Effector memory CD8-positive, alpha-beta T cell (primary cell): ENCODE measurements at regions not wholly inside any gene's neighbourhood (a gene's known extent, or its start where the extent isn't known, plus 50 kb on each side); places are given as distances from the start of the nearest gene placed in this dataset.
"Not testable (repeated sequence)": the region's sequence is repeated elsewhere in the genome, so short reads cannot be mapped to it uniquely, and the experiment has no call there.

Source experiments
- ATAC-seq: fragments of 150-1000 bp; cut with Tn5 transposase; replicated peaks from 2 replicates; pipeline ENCODE4 v1.10.0; 2021; ENCODE audit warnings: mild to moderate bottlenecking, moderate library complexity
- DNase-seq, 3 experiments: peaks; one replicate each; pipeline ENCODE4 v3.0.0; 2021
- H3K27ac Mint-ChIP-seq, 2 donors: one replicate each; pipeline ENCODE4 v1.8.0; 2022; ENCODE audit warnings: mild to moderate bottlenecking in 2 of 2, mixed read lengths in 2 of 2, moderate library complexity in 2 of 2
- H3K27me3 Mint-ChIP-seq, 2 donors: one replicate each; pipeline ENCODE4 v1.8.0; 2022; ENCODE audit warnings: mixed read lengths in 2 of 2
- H3K36me3 Mint-ChIP-seq: one replicate; pipeline ENCODE4 v1.8.0; 2022; ENCODE audit warnings: mild to moderate bottlenecking, moderate library complexity, mixed read lengths; ENCODE audit not compliant: insufficient read depth
- H3K4me1 Mint-ChIP-seq, 2 donors: one replicate each; pipeline ENCODE4 v1.8.0; 2022; ENCODE audit warnings: low read depth in 2 of 2, mixed read lengths in 2 of 2
- H3K4me3 Mint-ChIP-seq, 2 donors: one replicate each; pipeline ENCODE4 v1.8.0; 2022; ENCODE audit warnings: mild to moderate bottlenecking in 2 of 2, mixed read lengths in 2 of 2, moderate library complexity in 2 of 2
- H3K9me3 Mint-ChIP-seq, 2 donors: one replicate each; pipeline ENCODE4 v1.8.0; 2022; ENCODE audit warnings: mixed read lengths in 2 of 2

DNA sequence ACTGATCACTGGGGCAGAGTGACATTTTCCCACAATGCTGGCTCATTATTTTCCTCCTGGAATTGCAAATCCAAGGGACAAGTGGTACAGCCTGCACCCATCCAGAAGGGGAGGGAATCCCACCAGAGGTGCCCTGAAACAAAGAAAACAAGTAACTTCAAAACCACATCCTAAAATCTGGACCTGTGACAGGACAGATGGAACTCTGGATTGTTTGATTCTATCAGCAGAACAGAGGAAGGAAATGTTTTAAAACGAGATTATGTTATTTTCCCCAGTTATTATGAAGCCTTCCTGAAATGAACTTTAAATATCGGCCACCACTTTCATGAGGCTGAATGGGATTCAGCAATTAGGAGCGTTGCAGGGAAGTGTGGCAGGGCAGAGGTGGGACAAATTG, 62.2 kb upstream of the ECHDC3 start:
- Mint-ChIP-seq H3K27ac (no peak overlapping the region), H3K27me3 (peaks cover 28 to 41% of the 10 kb centered on the region in 2 donors), H3K9me3 (no peaks in the 10 kb centered on the region), H3K4me3 (no peak overlapping the region), H3K36me3 (peaks cover 3% of the 10 kb centered on the region), H3K4me1 (peaks cover 10 to 13% of the 10 kb centered on the region in 2 donors)
- ATAC-seq (no peak), DNase-seq (no peak)

GRCh38 chr10:11678074-11678793, 63.9 kb upstream of the ECHDC3 start:
- no peak overlapping the region for H3K4me3 Mint-ChIP-seq
- H3K27me3 Mint-ChIP-seq, result peaks cover 37 to 42% of the 10 kb centered on the region in 2 donors
- H3K9me3 Mint-ChIP-seq, result no peaks in the 10 kb centered on the region
- peak; percentile 26 for ATAC-seq
- DNase-seq, result no peak
- H3K27ac Mint-ChIP-seq, result no peak overlapping the region
- no peaks in the 10 kb centered on the region for H3K36me3 Mint-ChIP-seq
- H3K4me1 Mint-ChIP-seq, result no peaks in the 10 kb centered on the region

- Mint-ChIP-seq H3K27me3 (peaks cover 40 to 47% of the 10 kb centered on the region in 2 donors), H3K4me3 (no peak overlapping the region), H3K36me3 (no peaks in the 10 kb centered on the region), H3K4me1 (no peaks in the 10 kb centered on the region), H3K27ac (no peak overlapping the region), H3K9me3 (no peaks in the 10 kb centered on the region)
- DNase-seq, result no peak
- ATAC-seq, result no peak
Observed at GRCh38 chr10:11677480-11677879, 64.7 kb upstream of the ECHDC3 start.

DNA sequence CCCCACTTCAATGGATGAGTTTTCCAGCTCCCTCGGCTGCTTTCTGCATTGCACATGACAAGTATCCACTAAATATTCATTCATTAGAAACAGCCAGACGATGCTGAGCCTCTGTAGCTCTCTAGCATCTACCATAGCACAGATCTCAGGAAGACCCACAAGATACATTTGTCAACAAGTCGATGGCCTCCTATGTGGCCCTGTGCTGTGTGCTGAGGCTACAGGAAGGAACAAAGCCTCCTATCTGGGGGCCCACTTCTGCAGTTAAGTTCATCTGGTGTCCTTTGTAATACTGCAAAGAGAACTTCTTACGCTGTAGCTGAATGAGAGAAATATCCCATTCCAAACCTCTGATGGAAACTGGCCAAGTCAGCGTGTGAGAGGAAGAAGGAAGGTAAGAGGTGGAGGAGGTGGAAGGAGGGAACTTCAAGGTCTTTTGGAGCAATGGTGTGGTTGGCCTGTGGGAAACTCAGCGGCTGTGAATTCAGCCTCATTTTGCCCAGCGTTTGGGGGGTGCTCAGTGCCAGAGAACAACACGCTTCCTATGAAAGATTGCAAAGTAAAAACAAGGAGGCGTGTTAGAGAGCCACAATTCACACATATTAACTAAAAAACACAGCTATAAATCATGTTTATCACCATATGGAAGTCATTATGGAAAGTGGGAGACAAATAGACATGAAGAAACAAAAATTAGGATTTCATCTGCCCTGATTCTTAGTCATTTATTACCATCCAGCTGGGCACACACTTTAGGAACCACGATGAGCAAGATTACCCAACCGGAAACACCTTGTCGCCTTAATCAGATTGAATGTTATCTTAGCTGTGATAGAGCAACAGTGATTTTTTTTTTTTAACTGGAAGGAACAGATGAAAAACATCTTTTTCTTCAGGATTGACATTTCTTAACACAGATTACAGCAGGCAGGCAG, 62.2 kb upstream of the USP6NL start:
- DNase-seq, result no peak
- Mint-ChIP-seq H3K4me3 (no peak overlapping the region), H3K9me3 (no peaks in the 10 kb centered on the region), H3K36me3 (no peaks in the 10 kb centered on the region), H3K27ac (no peak overlapping the region), H3K27me3 (peaks cover 40 to 50% of the 10 kb centered on the region in 2 donors), H3K4me1 (no peaks in the 10 kb centered on the region)
- no peak for ATAC-seq

DNA sequence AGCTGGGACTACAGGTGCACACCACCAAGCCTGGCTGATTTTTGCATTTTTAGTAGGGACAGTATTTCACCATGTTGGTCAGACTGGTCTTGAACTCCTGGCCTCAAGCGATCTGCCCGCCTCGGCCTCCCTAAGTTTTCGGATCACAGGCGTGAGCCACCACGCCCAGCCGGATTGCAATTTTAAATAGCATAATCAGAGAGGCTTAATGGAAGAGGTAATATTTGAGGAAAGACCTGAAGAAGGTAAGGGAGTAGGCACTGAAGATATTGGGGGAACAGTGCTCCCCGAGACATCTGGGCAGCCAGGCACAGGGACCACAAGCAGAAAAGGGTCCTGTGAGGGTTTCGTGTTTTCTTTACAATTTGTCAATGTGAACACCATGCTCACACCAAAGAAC, 61.4 kb upstream of the USP6NL start:
- Mint-ChIP-seq H3K4me1 (no peaks in the 10 kb centered on the region), H3K9me3 (no peaks in the 10 kb centered on the region), H3K27me3 (peaks cover 40 to 50% of the 10 kb centered on the region in 2 donors), H3K36me3 (no peaks in the 10 kb centered on the region), H3K27ac (no peak overlapping the region), H3K4me3 (no peak overlapping the region)
- ATAC-seq (no peak), DNase-seq (no peak)

DNA sequence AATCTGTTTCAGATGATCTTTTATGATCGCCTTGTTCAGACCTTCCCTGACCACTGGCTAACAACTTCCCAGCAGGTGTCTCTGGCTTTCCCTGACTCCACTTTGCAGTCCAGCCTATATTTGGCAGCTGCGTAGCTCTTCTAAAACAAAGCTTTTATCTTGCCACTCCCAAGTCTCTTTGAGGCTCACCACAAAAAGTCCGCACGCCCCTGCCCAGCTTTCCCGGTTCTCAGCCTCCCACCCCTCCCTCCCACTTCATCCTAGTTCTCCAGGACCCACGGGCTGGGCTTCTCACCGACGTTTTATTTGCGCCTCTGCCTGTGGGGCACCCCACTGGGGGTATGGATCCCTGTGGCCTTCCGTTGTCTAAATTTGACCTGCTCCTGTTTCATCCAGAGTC, 58.9 kb upstream of the USP6NL start:
- DNase-seq, result no peak
- no peaks in the 10 kb centered on the region for H3K36me3 Mint-ChIP-seq
- no peak overlapping the region for H3K27ac Mint-ChIP-seq
- no peaks in the 10 kb centered on the region for H3K9me3 Mint-ChIP-seq
- H3K4me3 Mint-ChIP-seq, result no peak overlapping the region
- peaks cover 31 to 36% of the 10 kb centered on the region in 2 donors for H3K27me3 Mint-ChIP-seq
- ATAC-seq, result no peak
- no peaks in the 10 kb centered on the region for H3K4me1 Mint-ChIP-seq

- DNase-seq (no peak), ATAC-seq (no peak)
- peaks cover 36 to 44% of the 10 kb centered on the region in 2 donors for H3K27me3 Mint-ChIP-seq
- no peaks in the 10 kb centered on the region for H3K36me3 Mint-ChIP-seq
- H3K27ac Mint-ChIP-seq, result no peak overlapping the region
- no peak overlapping the region for H3K4me3 Mint-ChIP-seq
- peaks cover 0 to 3% of the 10 kb centered on the region in 2 donors for H3K4me1 Mint-ChIP-seq
- no peaks in the 10 kb centered on the region for H3K9me3 Mint-ChIP-seq
Observed at GRCh38 chr10:11668847-11669610, 57.6 kb upstream of the USP6NL start.

- DNase-seq (no peak), ATAC-seq (no peak)
- Mint-ChIP-seq H3K36me3 (no peaks in the 10 kb centered on the region), H3K4me3 (no peak overlapping the region), H3K27me3 (peaks cover 30 to 40% of the 10 kb centered on the region in 2 donors), H3K9me3 (no peaks in the 10 kb centered on the region), H3K27ac (no peak overlapping the region), H3K4me1 (peaks cover 0 to 3% of the 10 kb centered on the region in 2 donors)
Observed at GRCh38 chr10:11667756-11668155, 56.3 kb upstream of the USP6NL start.

DNA sequence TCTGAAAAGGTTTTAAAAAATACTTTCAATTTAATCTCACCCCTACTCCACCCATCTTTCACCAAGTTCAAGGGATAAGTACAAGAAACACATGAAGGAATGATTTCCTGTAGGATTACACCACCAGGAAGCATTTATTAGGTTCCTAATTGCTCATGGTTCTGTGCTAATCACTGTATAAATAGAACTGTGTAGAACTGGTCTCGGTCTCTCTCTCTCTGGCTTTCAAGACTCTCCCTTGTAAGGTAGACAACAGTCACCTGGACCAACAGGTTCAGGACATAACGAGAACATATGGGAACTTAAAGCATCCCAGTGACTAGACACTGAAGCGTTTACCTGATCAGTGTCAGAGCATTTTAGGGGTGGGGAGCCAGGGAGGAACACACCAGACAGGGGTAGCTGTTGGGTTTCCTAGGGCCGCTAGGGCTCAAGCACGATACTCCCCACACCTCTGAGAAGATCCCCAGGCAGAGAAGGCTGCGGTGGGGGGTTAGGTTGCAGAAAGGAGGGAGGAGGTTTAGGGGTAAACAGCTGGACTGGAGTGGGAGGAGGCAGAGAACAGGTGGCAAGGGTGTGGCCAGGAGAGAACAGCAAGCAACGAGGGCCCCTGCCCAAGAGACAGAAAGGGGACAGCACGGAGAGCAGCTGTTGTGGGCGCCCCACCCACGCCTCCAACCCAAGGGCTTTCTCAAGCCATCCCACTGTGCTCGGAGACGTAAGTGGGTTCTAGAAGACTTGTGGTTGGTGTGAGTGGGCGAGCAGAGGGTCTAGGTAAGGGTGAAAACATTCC, 52.5 kb upstream of the USP6NL start:
- ATAC-seq (no peak), DNase-seq (no peak)
- Mint-ChIP-seq H3K36me3 (no peaks in the 10 kb centered on the region), H3K4me3 (no peak overlapping the region), H3K9me3 (no peaks in the 10 kb centered on the region), H3K4me1 (peaks cover 3% of the 10 kb centered on the region in 2 donors), H3K27ac (no peak overlapping the region), H3K27me3 (peaks cover 38 to 49% of the 10 kb centered on the region in 2 donors)

GRCh38 chr10:11663126-11663515, 51.7 kb upstream of the USP6NL start:
- H3K27me3 Mint-ChIP-seq, result peaks cover 38 to 49% of the 10 kb centered on the region in 2 donors
- not testable (repeated sequence) for H3K4me3 Mint-ChIP-seq, H3K27ac Mint-ChIP-seq, DNase-seq, H3K4me1 Mint-ChIP-seq, H3K36me3 Mint-ChIP-seq, ATAC-seq, H3K9me3 Mint-ChIP-seq

DNA sequence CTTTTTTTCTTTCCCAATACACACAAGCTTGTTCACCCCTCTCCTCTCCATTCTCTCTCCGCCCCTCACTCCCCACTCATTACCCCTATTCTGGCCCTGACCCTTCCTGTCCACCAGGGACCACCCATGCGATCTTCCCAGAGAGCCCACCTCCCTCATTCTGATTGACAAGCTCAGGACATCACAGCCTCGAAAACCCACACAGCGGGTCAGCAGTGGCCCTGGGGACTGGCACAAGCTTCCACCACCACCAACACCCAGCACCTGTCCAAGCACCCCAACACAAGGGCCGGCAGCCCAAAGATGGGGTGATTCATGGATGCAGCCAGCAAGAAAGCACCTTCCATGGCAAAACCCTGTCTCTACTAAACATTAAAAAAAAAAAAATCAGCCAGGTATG, 50.0 kb upstream of the USP6NL start:
- no peak for DNase-seq
- no peak overlapping the region for H3K27ac Mint-ChIP-seq
- peaks cover 3% of the 10 kb centered on the region in 2 donors for H3K4me1 Mint-ChIP-seq

More for the DNA sequence above, 50.0 kb upstream of the USP6NL start:
- no peak for ATAC-seq
- Mint-ChIP-seq H3K27me3 (peaks cover 38 to 49% of the 10 kb centered on the region in 2 donors), H3K4me3 (no peak overlapping the region), H3K36me3 (no peaks in the 10 kb centered on the region), H3K9me3 (no peaks in the 10 kb centered on the region)
